ENCODE measurements at regions not wholly inside any gene's neighbourhood (a gene's known extent, or its start where the extent isn't known, plus 50 kb on each side); places are given as distances from the start of the nearest gene placed in this dataset.

DNA sequence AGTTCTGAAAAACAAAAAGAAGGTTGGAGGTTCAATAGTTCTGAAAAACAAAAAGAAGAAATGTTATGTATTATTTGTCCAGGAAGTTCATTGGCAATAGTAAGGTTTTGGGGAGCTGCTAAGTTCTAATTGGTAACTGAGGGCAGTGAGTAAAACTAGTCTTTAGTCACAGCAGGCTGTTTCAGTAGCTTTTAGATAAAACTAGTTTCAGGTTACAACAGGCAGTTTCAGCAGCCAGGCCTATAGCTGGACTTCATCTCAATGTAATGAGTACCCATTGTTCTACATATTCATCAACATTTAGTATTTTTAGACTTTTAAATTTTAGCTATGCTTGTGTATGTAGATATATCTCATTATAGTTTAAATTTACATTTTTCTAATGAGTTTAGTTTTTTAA lies 639.3 kb downstream of the TOX3 start:
- DNase-seq (ENCODE audit: low read depth): no peak

DNA sequence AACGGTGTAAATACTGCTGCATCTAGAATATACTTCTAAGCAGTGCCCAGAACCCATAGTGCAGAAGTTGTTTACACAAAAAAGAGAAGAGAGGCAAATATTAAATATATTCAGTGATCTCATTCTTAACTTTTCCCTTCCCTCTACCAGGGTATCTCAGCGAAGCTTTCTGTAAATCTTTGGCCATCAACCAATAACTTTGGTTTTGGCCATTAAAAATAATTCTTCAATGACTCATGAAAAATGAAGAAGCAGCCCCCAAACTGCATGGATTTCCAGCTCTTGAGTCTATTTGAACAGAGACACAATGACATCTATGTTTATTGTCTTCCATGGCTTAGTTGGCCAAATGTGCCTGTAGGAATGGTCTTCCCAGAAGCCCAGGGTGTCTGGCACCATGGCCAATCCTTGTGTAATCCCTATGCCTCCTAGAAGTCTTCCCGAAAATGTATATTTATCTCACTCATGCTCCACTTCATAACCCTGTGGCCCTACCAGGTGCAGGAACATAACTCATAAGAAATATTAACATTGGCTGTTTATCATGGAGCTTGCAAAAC lies 646.6 kb downstream of the TOX3 start:
- peak; percentile 29 for DNase-seq (ENCODE audit: low read depth)

DNA sequence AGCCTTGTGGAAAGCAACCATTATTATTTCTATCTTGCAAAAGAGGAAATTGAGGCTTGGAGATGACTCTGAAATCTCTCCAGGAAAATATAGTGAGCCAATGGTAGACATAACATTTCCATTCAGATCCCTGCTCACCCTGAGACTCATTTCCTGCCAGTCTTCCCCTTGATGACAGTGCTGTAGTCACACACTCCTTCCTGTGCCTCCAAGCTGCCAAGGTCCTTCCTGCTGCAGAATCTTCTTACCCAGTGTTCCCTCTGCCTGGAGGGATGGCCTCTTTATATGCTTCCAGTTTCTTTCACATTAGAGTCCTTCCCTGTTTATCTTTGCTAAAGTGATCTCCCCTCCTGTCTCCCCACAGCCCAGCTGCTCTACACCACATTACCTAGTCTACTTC lies 648.1 kb downstream of the TOX3 start:
- DNase-seq (ENCODE audit: low read depth): peak; percentile 69

DNA sequence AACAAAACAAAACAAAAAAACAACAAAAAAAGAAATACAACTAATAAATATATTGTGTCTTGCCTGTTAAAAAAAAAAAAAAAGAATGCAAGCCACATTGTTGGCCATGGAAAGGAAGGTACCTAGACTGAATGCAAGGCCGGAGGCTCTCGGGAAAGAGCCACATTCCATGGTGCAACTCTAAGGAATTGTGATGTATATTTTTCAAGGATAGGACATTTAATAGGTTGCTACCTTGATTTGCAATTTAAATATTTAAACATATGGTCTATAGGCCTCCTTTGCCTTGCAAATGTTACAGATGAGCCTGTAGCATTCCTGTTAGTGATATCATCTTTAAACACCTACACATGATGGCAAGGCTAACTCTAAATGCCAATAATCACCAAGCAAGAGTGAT lies 650.9 kb downstream of the TOX3 start:
- no peak for DNase-seq (ENCODE audit: low read depth)

DNA sequence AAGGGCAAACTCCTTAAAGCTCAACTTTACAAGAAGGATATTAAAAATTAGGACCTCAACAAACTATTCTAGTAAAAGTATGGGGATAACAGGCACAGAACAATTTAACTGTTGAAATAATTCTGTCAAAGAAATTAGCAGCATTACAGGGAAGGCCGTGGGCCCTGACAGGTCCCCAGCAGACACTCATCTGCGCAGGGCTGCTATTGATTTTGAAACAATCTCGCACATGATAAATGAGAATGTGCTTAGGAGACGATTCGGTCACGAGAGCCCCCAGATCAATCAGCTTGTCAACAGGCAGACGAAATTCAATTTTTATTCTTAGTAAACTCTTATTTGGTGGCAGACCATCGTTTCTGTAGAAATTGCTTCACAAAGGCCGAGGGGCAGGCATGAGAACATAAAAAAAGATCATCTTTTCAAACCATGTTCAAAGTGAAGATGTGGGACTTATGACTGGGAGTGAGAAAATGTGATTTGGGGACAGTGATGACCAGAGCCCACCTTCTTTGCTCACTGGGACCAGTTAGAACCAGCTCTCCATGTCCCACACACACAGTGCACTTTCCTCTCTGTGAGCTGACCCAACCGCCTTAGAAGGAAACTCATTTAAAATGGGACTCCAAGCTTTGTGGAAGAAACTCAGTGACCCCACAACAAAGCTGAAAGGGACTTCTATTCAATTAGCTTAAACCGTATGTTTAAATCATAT lies 654.5 kb downstream of the TOX3 start:
- no peak for DNase-seq (ENCODE audit: low read depth)

DNA sequence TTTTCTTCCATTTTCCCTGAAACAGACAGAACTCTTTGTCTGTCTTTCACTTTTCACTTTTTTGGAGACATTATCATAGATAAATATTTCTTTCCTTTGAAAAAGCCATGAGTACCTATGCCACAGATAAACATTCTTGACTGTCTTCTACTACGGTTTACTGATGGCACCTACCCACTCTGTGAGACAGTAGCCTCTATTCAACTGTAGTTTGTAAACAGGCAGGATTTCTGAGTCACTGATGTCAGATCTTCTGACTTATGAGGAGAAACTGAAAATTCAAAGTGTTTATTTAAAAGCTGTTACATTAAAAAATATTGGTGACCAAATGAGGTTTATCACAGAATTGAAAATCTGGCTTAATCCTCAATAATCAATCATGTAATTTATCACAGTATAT lies 658.4 kb downstream of the TOX3 start:
- DNase-seq (ENCODE audit: low read depth): peak; percentile 32

DNA sequence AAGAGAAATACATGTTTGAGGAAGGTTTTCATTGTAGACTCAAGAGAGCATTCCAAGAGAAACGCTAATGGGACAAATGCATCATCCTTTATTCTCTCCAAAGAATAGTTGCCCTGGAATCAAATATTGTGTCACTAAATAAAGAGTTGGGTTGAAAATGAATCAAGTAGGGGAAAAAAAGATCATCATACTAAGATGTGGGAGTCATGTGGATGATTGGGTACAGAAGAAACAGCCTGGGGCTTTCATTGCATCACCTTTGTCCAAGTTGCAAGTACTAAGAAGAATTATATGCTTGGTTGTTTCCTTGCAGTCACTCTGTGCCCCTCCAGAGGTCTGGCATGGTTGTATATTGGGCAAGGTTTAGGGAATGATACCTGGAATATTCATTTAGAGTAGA lies 658.9 kb downstream of the TOX3 start:
- DNase-seq (ENCODE audit: low read depth): peak; percentile 59

DNA sequence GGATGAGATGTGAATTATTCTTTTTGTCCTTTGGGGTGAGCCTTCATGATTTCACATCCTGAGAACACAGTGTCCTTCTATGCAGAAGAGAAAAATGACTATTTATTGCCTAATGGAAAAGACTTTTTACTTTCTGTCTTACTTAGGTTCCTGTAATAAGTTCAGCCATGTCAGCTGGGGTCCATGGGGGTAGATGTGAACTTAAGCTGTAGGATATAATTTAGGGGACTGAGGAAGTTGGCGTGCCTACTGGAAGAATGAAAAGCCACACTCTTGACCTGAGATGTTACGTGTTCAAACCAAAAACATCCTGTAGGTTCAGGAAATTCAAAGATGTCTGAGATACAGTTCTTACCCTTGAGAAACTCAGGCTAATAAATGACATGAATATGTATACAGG lies 660.5 kb downstream of the TOX3 start:
- DNase-seq (ENCODE audit: low read depth): no peak

DNA sequence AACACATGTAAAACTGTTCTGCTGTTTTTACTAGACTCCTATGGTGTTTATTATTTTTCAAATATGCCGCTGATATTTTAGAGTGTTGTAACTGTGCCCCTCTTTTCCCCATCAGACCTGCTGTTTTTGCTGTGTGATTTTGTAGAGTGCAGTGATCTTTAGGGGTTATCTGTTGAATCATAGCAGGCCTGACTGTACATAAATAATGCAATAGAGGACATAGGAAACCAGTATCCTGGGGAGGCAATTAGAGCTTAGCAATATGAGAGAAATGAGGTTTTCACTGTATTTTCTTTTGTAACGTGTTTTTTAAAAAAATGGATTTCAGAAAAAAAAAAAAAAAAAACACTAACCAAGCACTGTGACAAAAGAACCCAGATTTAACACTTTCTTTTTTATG lies 662.2 kb downstream of the TOX3 start:
- DNase-seq (ENCODE audit: low read depth): no peak

DNA sequence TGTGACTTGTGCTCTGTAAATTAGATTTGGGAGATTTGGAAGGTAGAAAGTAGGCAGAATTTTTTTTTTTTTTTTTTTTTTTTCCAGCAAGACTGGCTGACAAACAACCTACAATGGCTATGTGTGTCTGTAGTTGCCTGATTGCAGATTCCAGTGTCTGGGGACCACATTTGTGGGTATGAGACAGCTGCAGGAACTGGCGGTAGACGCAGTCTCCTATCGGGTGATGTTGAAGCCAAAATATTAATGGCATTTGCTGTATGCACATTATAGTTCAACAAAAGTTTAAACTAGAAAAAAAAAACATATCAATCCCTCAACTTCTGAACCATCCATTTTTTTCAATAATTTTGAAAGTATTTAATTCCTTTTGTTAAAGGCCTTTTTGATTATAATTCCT lies 665.2 kb downstream of the TOX3 start:
- no peak for DNase-seq (ENCODE audit: low read depth)

DNA sequence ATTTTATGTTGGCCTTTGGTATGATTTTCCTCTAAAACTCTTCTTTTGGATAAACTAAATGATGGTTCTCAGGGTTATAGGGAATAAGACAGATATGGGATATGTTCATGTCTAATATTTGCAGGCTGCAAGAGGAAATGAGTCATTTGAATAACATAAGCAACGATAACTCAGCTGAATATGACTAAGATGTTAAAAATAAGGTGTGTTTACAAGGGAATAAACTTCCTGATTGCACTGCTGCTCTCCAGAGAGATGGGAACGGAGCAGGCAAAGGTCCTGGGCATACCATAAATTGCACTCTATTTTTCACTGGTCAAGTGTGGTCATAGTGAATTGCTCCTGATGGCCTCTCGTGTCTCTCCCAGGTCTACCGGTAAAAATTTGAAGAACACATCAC lies 666.2 kb downstream of the TOX3 start:
- peak; percentile 93 for DNase-seq (ENCODE audit: low read depth)

DNA sequence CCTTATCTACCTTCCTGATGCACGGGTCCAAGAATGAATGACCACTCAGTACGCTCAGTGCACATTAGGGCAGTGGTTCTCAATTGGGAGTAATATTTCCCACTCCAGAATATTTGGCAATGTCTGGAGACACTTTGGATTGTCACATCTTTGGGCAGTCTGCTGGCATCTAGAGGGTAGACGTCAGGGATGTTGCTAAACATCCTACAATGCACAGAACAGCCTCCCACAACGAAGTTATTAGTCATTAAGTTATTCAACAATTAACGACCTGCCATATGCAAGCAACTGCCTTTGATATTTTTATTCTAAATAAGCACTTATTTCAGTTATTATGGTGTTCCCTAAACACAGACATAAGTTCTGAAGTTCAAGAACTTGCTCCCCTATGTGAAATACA lies 669.3 kb downstream of the TOX3 start:
- DNase-seq (ENCODE audit: low read depth): no peak

DNA sequence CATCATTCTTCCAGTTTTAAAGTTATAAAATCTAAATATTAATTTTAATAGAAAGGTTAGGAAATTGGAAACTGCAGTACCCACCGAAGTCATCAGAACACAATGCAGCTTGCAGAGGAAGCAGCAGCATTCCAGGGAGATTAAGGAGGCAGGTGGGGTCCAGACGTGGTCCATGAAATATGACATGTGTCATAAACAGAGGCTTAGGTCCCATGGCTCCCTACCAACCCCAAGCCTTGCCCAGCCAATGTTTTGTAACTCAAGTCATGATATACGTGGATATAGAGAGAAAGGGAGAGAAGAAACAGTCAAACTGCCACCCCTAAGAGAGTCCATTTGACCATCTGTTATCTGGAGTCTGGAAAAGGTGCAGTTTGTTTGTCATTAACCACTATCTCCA lies 670.0 kb downstream of the TOX3 start:
- DNase-seq (ENCODE audit: low read depth): no peak

DNA sequence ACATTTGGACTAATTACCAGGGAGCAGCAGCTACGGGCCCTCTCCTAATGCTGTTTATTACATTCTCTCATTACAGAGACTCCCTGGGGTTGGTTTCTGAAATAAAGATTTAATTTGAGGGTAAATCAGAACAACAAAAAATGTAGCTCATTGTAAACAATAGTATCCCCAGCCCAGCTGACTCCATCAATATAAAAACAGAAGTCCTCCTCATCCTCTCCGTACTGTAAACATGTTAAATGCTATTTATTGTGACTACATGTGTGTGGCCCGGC lies 670.4 kb downstream of the TOX3 start:
- no peak for DNase-seq (ENCODE audit: low read depth)

DNA sequence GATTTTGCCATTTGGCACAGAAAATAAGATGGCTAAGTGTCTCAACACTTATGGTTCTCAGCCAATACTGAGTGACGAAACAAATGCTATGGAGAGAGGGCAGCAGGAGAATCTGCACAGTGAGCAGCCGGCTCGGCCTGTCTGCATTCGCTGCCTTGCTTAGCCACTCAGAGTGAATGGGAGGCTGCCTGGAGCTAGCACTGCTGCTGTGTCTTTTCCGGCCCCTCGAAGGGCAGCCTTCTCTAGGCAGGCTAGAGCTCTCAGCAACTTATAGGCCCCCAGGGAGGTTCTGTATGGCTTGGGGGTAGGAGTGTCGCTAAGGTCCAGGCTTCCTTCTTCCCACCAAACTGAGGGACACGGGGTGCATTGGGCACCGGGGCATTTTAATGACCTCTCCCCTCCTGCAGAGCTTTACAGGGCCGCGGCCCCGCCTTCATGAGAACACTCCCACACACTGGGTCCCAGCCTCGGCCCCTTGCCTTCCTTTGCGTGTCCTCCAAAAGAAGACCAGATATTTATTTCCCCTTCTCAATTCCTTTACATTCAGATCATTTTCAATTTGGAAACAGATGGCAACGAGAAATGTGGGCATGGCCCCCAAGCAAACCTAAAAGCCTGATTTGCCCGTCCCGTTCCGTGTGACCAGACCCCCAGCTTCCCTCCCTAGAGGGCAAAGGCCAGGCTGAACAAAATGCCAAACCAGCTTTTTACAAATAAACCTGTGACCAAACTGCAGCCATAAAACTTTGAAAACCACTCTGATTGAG lies 670.9 kb downstream of the TOX3 start:
- DNase-seq (ENCODE audit: low read depth): no peak

DNA sequence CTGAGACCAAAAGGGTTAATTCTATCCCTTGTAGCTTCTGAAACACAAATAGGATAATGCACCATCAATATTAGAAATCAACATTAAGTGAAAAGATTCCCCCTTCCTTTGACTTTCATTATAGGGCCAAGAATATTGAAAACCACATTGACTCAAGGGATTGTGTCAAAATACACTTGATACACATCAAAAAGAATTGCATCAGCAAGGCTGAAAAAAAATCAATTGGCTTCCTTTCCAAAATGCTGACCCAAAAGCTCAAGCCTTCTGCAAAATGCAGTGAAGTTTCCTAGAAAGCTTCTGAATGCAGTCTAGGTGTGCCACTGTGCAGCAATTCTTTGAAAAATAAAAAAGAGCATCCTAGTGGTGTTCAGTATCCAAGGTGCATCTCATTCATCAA lies 674.4 kb downstream of the TOX3 start:
- DNase-seq (ENCODE audit: low read depth): no peak

DNA sequence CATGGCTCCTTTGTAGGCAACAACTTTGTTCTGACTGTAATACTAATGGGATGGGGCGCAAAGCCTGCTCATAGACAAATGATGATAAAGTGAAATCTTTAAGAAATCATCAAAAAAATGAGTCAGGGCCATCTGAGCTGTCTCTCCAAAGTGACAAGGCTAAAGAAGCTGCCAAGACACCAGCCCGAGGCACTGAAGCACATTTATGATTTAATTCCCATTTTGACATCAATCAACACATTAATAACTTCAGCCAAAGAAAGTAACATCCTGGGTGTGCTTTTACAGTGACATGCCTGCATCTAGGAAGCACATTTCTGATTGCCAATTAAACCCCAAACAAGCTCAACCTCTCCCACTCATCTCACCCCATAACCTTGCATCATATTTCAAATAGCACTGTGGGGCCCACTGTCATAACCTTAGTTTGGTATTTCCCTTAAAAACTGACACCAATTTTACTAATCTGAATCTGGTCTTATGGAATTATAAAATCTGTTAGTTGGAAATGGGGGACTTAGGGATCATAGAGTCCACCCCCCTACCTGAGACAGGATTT lies 676.6 kb downstream of the TOX3 start:
- DNase-seq (ENCODE audit: low read depth): no peak

DNA sequence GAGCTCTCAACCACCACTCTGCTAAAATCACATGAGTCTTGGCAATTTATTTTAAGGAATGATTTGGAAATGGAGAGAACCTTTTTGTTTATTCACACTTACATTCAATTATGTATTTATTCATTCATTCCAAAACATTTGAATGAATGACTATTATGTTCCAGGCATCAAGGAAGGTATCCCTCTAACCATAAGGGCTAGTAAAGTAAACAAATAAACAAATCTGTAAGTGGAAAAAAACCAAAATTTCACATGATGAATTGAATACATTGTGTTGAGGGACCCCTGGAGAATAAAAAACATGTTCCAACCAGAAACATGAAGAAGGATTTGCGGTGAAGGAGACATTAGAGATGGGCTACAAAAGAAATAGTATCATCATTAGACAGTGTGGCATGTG lies 677.8 kb downstream of the TOX3 start:
- no peak for DNase-seq (ENCODE audit: low read depth)

DNA sequence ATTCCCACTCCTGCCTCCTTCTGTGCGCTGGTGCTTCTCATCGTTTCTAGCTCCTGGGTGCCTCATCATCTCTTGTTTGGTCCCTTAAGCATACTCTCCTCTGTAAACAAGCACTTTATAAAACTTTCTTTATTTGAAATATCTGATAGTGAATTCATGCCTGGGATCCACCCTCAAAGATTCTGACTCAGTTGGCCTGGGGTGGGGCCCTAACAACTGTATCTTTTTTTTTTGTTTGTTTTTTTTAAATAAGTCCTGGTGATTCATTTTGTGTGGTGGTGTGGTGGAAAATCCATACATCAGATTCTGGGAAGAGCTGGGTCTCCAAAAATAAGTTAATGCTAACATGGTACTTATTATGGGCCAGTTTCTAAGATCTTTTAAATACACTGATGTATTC lies 678.3 kb downstream of the TOX3 start:
- DNase-seq (ENCODE audit: low read depth): peak; percentile 33

DNA sequence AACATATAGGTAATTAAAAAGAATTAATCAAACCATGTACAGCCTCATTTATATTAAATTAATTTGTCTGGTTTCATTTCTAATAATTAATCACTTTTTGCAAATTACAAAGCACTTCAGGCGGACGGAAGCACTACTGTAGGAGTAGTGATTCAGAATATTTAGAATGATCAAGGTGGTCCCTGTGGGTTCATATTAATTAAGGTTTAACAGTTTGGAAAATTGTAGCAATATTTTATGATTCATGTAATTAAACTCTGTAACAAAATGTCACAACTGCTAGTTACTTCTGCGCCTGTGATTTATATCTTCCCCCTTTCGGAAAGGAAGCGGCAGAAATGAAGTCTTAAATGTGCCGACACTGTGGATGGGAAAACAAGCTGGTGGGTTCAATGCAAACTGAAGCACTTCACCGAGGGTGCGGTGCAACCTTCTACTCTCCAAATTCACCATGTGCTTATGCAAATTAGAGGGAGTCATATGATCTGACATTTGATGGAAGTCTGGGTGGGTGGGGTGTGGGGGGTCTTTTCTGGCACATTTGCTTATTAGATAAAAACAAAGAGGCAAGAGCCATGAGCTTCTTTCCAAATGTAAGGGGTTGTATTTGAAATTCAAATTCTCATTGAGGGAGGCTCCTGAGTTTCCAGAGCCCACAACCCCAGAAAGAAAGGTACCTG lies 679.4 kb downstream of the TOX3 start:
- DNase-seq (ENCODE audit: low read depth): no peak

DNA sequence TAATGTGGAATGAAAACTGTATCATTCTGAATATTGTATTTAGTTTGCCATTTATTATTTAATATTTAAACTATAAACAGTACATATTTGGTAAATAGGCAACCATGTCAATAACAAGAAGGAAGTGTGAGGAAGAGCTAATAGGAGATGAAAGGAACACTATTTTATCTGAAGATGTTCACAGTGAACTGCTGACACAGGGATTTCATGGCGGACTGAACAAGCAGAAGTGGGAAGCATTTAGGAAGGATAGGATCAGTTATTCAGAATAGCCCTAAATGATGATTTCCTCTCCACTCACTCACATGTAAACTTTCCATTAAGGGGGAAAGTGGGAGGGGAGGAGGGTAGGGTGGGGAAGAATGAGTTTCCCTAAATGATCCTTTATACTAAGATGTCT lies 682.4 kb downstream of the TOX3 start:
- no peak for DNase-seq (ENCODE audit: low read depth)

DNA sequence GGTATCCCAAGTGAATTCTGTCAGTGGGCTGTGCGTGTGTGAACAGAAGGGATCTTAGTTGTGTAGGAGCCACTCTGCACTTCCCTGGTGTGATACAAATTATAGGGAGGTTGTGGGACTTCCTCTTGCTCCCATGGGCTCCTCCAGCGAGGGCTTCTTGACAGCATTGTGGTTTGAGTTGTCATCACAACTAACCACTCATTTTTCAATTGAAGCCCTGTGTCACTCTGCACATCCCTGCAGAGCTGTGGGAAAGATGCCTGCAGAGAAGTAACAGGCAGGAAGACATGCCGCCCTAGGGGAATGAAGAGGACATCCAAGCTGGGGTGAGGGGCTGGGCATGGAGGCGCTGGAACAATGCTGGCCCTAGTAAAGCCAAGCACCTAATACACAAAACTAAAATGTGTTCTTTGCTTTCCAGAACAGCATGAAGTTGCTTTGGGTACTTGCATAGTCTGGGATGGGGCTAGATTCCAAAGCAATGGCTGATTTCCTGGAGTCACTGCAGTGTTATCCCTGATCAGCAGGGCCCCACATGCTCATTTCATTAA lies 692.5 kb downstream of the TOX3 start:
- no peak for DNase-seq (ENCODE audit: low read depth)

DNA sequence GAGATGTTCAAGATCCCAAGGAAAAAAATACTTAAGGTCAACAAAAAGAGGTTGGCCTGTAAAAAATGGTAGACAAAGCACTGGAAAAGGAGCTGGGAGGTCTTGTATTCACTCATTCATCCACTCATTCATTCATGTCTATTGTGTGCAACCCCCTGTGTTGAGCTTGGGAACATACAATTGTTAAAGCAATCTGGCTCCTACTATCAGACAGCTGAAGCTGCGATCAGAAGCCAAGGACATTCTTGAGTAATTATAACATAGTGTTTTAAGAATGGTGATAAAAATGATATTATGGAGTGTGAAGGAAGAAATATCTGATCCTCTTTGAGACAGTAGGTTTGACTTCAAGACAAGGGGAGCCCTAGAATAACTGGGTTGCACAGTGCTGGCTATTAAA lies 693.4 kb downstream of the TOX3 start:
- DNase-seq (ENCODE audit: low read depth): no peak

All from ELR (cell line).